ENCODE measurements at regions not wholly inside any gene's neighbourhood (a gene's known extent, or its start where the extent isn't known, plus 50 kb on each side); places are given as distances from the start of the nearest gene placed in this dataset.
"Not testable (repeated sequence)": the region's sequence is repeated elsewhere in the genome, so short reads cannot be mapped to it uniquely, and the experiment has no call there.

DNA sequence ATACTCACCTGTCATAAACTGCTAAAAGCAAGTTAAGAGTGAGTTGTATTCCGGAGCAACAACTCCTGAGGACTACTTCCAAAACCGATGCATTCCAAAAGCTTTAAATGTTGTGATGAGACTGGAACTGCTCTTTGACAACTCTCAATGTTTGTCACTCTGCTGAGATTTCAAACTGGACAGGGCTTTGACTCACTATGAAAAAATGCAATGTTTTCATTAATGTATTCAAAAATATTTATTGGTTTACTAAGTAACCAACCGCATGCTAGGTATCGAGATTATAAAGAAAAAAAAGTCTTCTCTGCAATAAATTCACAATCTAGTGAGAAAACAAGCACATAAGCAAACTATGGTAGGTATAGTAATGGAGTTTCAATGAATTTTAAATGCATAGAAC, 107.9 kb upstream of the GNAI1 start:
- TF ChIP-seq, protein P1, sequence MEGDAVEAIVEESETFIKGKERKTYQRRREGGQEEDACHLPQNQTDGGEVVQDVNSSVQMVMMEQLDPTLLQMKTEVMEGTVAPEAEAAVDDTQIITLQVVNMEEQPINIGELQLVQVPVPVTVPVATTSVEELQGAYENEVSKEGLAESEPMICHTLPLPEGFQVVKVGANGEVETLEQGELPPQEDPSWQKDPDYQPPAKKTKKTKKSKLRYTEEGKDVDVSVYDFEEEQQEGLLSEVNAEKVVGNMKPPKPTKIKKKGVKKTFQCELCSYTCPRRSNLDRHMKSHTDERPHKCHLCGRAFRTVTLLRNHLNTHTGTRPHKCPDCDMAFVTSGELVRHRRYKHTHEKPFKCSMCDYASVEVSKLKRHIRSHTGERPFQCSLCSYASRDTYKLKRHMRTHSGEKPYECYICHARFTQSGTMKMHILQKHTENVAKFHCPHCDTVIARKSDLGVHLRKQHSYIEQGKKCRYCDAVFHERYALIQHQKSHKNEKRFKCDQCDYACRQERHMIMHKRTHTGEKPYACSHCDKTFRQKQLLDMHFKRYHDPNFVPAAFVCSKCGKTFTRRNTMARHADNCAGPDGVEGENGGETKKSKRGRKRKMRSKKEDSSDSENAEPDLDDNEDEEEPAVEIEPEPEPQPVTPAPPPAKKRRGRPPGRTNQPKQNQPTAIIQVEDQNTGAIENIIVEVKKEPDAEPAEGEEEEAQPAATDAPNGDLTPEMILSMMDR (IDR thresholded peaks at IDR 0.05) = no peak

GRCh38 chr7:80020277-80020676, 114.4 kb upstream of the GNAI1 start:
- H3K4me3 ChIP-seq; DNase-seq; H3K36me3 ChIP-seq; H3K9ac ChIP-seq (ENCODE audit: low read depth in 2 of 2, low read length in 2 of 2); H3K27me3 ChIP-seq; H3K27ac ChIP-seq; H3K9me3 ChIP-seq; H3K4me1 ChIP-seq: not testable (repeated sequence)
- intact Hi-C loops (cut with DNase I) = loop anchor here (10.0 kb wide), 1 partner anchor 725 kb away; no protein-coding TSS in a partner anchor

More for the DNA sequence above, 107.9 kb upstream of the GNAI1 start:
- H3K27me3 ChIP-seq = no peaks in the 10 kb centered on the region
- no peak overlapping the region for H3K27ac ChIP-seq
- intact Hi-C loops (cut with DNase I) = loop anchor here (10.0 kb wide), 1 partner anchor 732 kb away; no protein-coding TSS in a partner anchor
- no peak overlapping the region for H3K9ac ChIP-seq (ENCODE audit: low read depth in 2 of 2, low read length in 2 of 2)
- no peaks in the 10 kb centered on the region for H3K4me1 ChIP-seq
- H3K9me3 ChIP-seq = no peaks in the 10 kb centered on the region
- no peak for DNase-seq
- no peak overlapping the region for H3K4me3 ChIP-seq
- H3K36me3 ChIP-seq = no peaks in the 10 kb centered on the region

GRCh38 chr7:80019809-80020207, 114.8 kb upstream of the GNAI1 start:
- intact Hi-C loops (cut with DNase I) = loop anchor here (10.0 kb wide), 2 partner anchors 215 to 725 kb away; no protein-coding TSS in a partner anchor
- not testable (repeated sequence) for DNase-seq; H3K4me3 ChIP-seq; H3K27ac ChIP-seq; H3K4me1 ChIP-seq; H3K27me3 ChIP-seq; H3K9ac ChIP-seq (ENCODE audit: low read depth in 2 of 2, low read length in 2 of 2); H3K36me3 ChIP-seq; H3K9me3 ChIP-seq

DNA sequence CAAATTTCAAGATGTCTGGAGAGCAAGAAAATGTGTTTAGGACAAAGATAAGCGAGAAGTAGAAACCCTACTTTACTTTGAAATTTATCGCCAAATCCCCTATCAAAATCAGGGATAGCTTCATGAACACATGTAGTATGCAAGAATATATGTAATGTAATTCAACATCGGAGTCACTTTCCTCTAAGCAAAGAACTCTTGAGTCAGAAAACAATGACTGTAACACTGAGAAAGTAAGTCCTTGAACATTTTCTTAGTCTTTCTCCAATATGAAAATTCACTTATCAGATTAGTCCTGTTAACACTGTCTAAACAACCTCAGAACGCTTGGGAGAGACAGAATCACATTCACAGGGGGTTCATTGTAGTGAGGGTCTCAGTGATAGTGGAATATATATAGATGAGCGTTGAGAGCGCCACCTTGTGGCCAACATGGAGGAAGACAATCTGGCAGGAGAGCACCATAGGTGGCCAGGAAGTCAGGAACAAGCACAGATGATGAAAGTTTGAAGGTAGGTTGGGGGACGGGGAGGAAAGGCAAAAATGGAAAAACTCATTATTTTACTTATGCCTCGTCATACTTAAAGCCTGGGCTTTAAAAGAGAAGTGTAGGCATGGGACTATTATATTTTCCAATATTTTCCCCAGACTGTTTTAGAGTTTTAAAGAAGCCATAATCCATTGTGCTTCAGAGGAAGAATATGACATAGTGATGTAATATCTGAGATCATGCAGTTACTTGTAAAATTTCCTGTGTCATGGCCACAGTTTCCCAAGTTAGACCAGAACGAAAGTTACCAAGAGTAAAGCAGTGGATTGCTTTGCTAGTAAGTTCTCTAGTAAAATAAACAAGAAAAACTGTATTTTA, 115.5 kb upstream of the GNAI1 start:
- Histone ChIP-seq H3K4me1 (no peaks in the 10 kb centered on the region), H3K36me3 (no peaks in the 10 kb centered on the region), H3K9me3 (no peaks in the 10 kb centered on the region), H3K27me3 (no peaks in the 10 kb centered on the region), H3K9ac (ENCODE audit: low read depth in 2 of 2, low read length in 2 of 2) (no peak overlapping the region), H3K4me3 (no peak overlapping the region), H3K27ac (no peak overlapping the region)
- intact Hi-C loops (cut with DNase I) = loop anchor here (10.0 kb wide), 1 partner anchor 214 kb away; no protein-coding TSS in a partner anchor
- TF ChIP-seq, protein P1 (IDR thresholded peaks at IDR 0.05) = peak; percentile 82
- DNase-seq = peak; percentile 30

DNA sequence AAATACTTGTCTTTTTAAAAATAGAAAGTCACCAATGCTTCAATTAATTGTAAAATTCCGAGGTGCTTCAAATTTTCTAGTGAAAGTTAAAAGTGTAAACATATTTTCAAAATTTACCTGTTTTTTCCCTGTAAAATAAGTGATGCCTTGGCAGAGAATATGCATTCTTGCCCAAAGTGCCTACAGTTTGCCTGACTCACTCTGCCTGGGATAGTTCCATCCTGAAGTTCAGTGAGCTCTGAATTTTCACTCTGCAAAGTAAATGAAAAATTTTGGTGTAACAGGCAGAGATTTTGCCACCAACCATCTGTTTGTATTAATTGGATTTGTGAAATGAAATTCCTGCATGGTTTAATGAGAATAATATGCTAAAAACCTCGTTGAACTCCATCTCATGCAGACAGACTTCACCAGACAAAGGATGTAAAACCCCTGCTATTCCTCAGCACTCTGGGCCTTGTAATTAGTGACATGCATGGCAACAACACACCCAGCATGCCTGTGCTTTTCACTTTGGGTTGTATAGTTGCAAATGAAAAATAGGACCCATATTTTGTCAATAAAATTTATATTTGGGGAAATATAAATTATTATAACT, 117.4 kb upstream of the GNAI1 start:
- Histone ChIP-seq H3K9me3 (no peaks in the 10 kb centered on the region), H3K27me3 (no peaks in the 10 kb centered on the region), H3K4me3 (no peak overlapping the region), H3K4me1 (no peaks in the 10 kb centered on the region), H3K36me3 (no peaks in the 10 kb centered on the region), H3K9ac (ENCODE audit: low read depth in 2 of 2, low read length in 2 of 2) (no peak overlapping the region), H3K27ac (no peak overlapping the region)
- DNase-seq = no peak
- TF ChIP-seq, protein P1 (IDR thresholded peaks at IDR 0.05) = no peak
- intact Hi-C loops (cut with DNase I) = loop anchor here (10.0 kb wide), 1 partner anchor 212 kb away; no protein-coding TSS in a partner anchor

DNA sequence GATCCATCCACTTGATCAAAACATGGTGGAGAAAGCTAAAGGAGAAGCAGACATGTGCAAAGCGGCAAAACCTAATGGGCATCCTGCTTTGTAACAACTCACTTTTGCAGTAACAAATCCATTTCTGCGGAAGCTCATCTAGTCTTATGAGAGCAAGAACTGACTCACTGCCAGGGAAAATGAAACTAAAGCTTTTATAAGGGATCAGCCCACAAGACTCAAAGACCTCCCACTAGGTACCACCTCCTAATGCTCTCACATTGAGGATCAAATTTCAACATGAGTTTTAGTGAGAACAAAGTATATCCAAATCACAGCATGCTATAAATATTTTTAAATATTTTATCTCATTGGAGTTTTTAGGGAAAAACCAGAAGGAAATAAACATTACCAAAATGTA, 120.1 kb upstream of the GNAI1 start:
- Histone ChIP-seq H3K36me3 (no peaks in the 10 kb centered on the region), H3K9me3 (no peaks in the 10 kb centered on the region), H3K4me3 (no peak overlapping the region), H3K4me1 (no peaks in the 10 kb centered on the region), H3K27ac (no peak overlapping the region), H3K9ac (ENCODE audit: low read depth in 2 of 2, low read length in 2 of 2) (no peak overlapping the region), H3K27me3 (no peaks in the 10 kb centered on the region)
- DNase-seq = no peak
- TF ChIP-seq, protein P1 (IDR thresholded peaks at IDR 0.05) = no peak
- intact Hi-C loops (cut with DNase I) = loop anchor here (10.0 kb wide), 1 partner anchor 210 kb away; no protein-coding TSS in a partner anchor

All from colonic mucosa (tissue), 4 donors.